HepG2 (cell line): ENCODE measurements at regions not wholly inside any gene's neighbourhood (a gene's known extent, or its start where the extent isn't known, plus 50 kb on each side); places are given as distances from the start of the nearest gene placed in this dataset.

Source experiments
- ATAC-seq: fragments of 200-7000 bp; cut with Tn5 transposase; 3 replicates; pipeline ENCODE4 v1.9.1; 2020; ENCODE audit warnings: mild to moderate bottlenecking, moderate library complexity
- BruUV-seq: library from RNA; stranded (reverse); fragments of 400-500 nt; replicated peaks from 2 replicates; lab custom pipeline; 2021; lab: Mats Ljungman, UMichigan
- CTCF ChIA-PET: fragments of 300-600 bp; formaldehyde crosslinking; extraction: SDS; loops from one replicate; lab custom pipeline; 2021; ENCODE audit warnings: low total read pairs, inconsistent platforms, low intra/inter-chr PET ratio; lab: Yijun Ruan, JAX
- POLR2A ChIA-PET: fragments of 350-600 bp; sonication (Branson Sonifier 250); formaldehyde crosslinking; loops from one replicate; lab custom pipeline; 2020; ENCODE audit warnings: antibody characterized with exemption, inconsistent platforms; lab: Yijun Ruan, JAX
- DNase-seq: peaks from one replicate; pipeline ENCODE4 v3.0.0-alpha.2; 2015; ENCODE audit warnings: low spot score
- FAIRE-seq: peaks from 3 replicates; lab custom pipeline; 2011; peaks lifted over from hg19 to GRCh38; lab: Jason Lieb, UNC
- H2AFZ ChIP-seq: one replicate; pipeline ENCODE4 v1.6.1; 2011; ENCODE audit warnings: low read length, inconsistent platforms
- H3K27ac ChIP-seq: fragments of 300-600 bp; 3 replicates; pipeline ENCODE4 v1.8.0; 2011; ENCODE audit warnings: mixed run types, mild to moderate bottlenecking, mixed read lengths, low read length, inconsistent platforms; ENCODE audit not compliant: insufficient read depth; ENCODE audit errors: extremely low read length
- H3K27me3 ChIP-seq, 2 experiments: fragments of 200-600 bp in 1 of 2; 2 replicates in 1 of 2; 3 replicates in 1 of 2; pipeline versions ENCODE4 v1.6.0 to v1.8.0; 2011; ENCODE audit warnings: low read length in 2 of 2, mild to moderate bottlenecking in 2 of 2, moderate library complexity in 2 of 2, inconsistent platforms in 1 of 2; ENCODE audit not compliant: insufficient read depth in 2 of 2, control insufficient read depth in 1 of 2
- H3K36me3 ChIP-seq, 2 experiments: fragments of 200-600 bp in 1 of 2; replicated peaks in 1 of 2; 2 replicates in 1 of 2; 3 replicates in 1 of 2; pipeline versions ENCODE4 v1.5.1 to v1.8.0; 2011; ENCODE audit warnings: low read length in 2 of 2, inconsistent platforms in 1 of 2; ENCODE audit not compliant: insufficient read depth in 2 of 2, control insufficient read depth in 1 of 2
- H3K4me1 ChIP-seq: 2 replicates; pipeline ENCODE4 v1.5.1; 2012; ENCODE audit warnings: low read length, inconsistent platforms; ENCODE audit not compliant: insufficient read depth
- H3K4me2 ChIP-seq: 2 replicates; pipeline ENCODE4 v1.6.0; 2011; ENCODE audit warnings: low read depth, low read length, inconsistent platforms
- H3K4me3 ChIP-seq, 3 experiments: fragments of 200-600 bp in 1 of 3; sonication (generic), shearing (Covaris generic) in 1 of 3; replicated peaks in 1 of 3; 2 replicates each; pipeline ENCODE4 v1.5.1; 2011 to 2016; ENCODE audit warnings: low read length in 3 of 3, inconsistent platforms in 2 of 3, low read depth in 2 of 3, mild to moderate bottlenecking in 2 of 3, control low read depth in 1 of 3, mixed read lengths in 1 of 3; ENCODE audit not compliant: insufficient read depth in 1 of 3
- H3K79me2 ChIP-seq: one replicate; pipeline ENCODE4 v1.6.1; 2011; ENCODE audit warnings: low read length, inconsistent platforms; ENCODE audit not compliant: insufficient read depth
- H3K9ac ChIP-seq: 2 replicates; pipeline ENCODE4 v1.6.0; 2011; ENCODE audit warnings: mild to moderate bottlenecking, low read depth, low read length, inconsistent platforms; ENCODE audit not compliant: insufficient read depth
- H3K9me3 ChIP-seq: 2 replicates; pipeline ENCODE4 v1.5.1; 2012; ENCODE audit warnings: mild to moderate bottlenecking, low read length
- H4K20me1 ChIP-seq: 2 replicates; pipeline ENCODE4 v1.6.0; 2011; ENCODE audit warnings: inconsistent platforms, mild to moderate bottlenecking, low read length, moderate library complexity; ENCODE audit not compliant: insufficient read depth
- CENPT ChIP-seq: sonication (generic); formaldehyde crosslinking; IDR thresholded peaks from 2 replicates; pipeline ENCODE4 v1.8.0; 2022; ENCODE audit warnings: low read depth, mild to moderate bottlenecking, moderate library complexity, missing genetic modification reagents
- KAT2B ChIP-seq: fragments of 150-350 bp; IDR thresholded peaks from 2 replicates; pipeline ENCODE4 v1.6.1; 2014; ENCODE audit warnings: low read depth, low read length, borderline replicate concordance
- NCOA5 ChIP-seq: sonication (generic); formaldehyde crosslinking; IDR thresholded peaks from 2 replicates; pipeline ENCODE4 v1.4.0; 2020; ENCODE audit warnings: missing genetic modification reagents
- PAXIP1 ChIP-seq: sonication (generic); formaldehyde crosslinking; conservative IDR thresholded peaks from 2 replicates; pipeline ENCODE4 v1.4.0; 2020; ENCODE audit warnings: mild to moderate bottlenecking, missing genetic modification reagents, moderate library complexity
- SRY ChIP-seq: sonication (generic); formaldehyde crosslinking; IDR thresholded peaks from 2 replicates; pipeline ENCODE4 v1.8.0; 2022; ENCODE audit warnings: mild to moderate bottlenecking, missing genetic modification reagents
- ZNF263 ChIP-seq: sonication (generic); formaldehyde crosslinking; IDR thresholded peaks from 2 replicates; pipeline ENCODE4 v1.4.0; 2020; ENCODE audit warnings: missing genetic modification reagents
- ZNF3 ChIP-seq: IDR thresholded peaks from 2 replicates; pipeline ENCODE4 v1.7.0; 2017; ENCODE audit warnings: inconsistent platforms
- ZNF501 ChIP-seq: sonication (generic); formaldehyde crosslinking; IDR thresholded peaks from 2 replicates; pipeline ENCODE4 v1.5.1; 2020; ENCODE audit warnings: mild to moderate bottlenecking, moderate library complexity, missing genetic modification reagents
- ZNF782 ChIP-seq: sonication (generic); formaldehyde crosslinking; IDR thresholded peaks from 2 replicates; pipeline ENCODE4 v1.4.0; 2020; ENCODE audit warnings: missing genetic modification reagents, mild to moderate bottlenecking, borderline replicate concordance
- in situ Hi-C: cut with HindIII; loops from 2 replicates; pipeline ENCODE4 v1.10.0; 2017; ENCODE audit warnings: low pct_unique_long_range_greater_than_20kb; ENCODE audit not compliant: extremely low pct_ligation_motif_present
- intact Hi-C: fragments of 100-400 bp; cut with micrococcal nuclease; formaldehyde crosslinking; loops from one replicate; pipeline ENCODE4 v1.10.0; 2022; ENCODE audit not compliant: unreplicated experiment
- TF ChIP-seq, protein P1 (sequence below): sonication (generic); formaldehyde crosslinking; conservative IDR thresholded peaks from 2 replicates; pipeline ENCODE4 v1.8.0; 2022; ENCODE audit warnings: missing genetic modification reagents
- TF ChIP-seq, protein P2 (sequence below): sonication (generic); formaldehyde crosslinking; IDR thresholded peaks from 2 replicates; pipeline ENCODE4 v1.4.0; 2020; ENCODE audit warnings: missing genetic modification reagents

DNA sequence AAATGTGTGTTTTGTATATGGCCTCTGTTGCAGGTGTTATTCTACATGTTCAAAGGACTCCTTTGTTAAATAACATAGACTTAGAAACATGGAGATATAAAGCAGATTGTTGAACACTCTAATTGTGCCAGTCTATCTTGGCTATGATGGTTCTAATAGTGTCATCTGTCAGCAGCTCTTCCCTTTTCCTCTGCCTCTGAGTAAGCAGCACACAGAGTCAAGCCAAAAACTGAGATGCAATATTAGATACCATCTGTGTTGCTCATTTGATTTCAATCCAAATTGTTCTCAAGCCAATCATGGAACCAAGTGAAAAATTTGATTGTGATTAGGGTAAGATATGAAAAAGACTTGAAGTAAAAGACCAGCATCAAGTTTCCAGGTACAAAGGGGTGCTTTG lies 871.1 kb upstream of the MGAT4C start:
- Histone ChIP-seq H3K9me3 (peaks cover 45% of the 10 kb centered on the region), H3K4me1 (no peaks in the 10 kb centered on the region)
- CTCF ChIA-PET: no interaction called here
- in situ Hi-C loops: no loop called here
- TF ChIP-seq CENPT (CRISPR knock-in tag) (no peak), NCOA5 (CRISPR knock-in tag) (no peak), SRY (CRISPR knock-in tag) (no peak), PAXIP1 (no peak), KAT2B (no peak), ZNF501 (CRISPR knock-in tag) (no peak), ZNF3 (CRISPR knock-in tag) (no peak), ZNF782 (no peak), ZNF263 (CRISPR knock-in tag) (no peak)
- TF ChIP-seq, protein P1, sequence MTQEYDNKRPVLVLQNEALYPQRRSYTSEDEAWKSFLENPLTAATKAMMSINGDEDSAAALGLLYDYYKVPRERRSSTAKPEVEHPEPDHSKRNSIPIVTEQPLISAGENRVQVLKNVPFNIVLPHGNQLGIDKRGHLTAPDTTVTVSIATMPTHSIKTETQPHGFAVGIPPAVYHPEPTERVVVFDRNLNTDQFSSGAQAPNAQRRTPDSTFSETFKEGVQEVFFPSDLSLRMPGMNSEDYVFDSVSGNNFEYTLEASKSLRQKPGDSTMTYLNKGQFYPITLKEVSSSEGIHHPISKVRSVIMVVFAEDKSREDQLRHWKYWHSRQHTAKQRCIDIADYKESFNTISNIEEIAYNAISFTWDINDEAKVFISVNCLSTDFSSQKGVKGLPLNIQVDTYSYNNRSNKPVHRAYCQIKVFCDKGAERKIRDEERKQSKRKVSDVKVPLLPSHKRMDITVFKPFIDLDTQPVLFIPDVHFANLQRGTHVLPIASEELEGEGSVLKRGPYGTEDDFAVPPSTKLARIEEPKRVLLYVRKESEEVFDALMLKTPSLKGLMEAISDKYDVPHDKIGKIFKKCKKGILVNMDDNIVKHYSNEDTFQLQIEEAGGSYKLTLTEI (CRISPR knock-in tag): no peak
- TF ChIP-seq, protein P2, sequence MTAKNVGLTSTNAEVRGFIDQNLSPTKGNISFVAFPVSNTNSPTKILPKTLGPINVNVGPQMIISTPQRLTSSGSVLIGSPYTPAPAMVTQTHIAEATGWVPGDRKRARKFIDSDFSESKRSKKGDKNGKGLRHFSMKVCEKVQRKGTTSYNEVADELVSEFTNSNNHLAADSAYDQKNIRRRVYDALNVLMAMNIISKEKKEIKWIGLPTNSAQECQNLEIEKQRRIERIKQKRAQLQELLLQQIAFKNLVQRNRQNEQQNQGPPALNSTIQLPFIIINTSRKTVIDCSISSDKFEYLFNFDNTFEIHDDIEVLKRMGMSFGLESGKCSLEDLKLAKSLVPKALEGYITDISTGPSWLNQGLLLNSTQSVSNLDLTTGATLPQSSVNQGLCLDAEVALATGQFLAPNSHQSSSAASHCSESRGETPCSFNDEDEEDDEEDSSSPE (CRISPR knock-in tag): no peak
- TF ChIP-seq, all 625 proteins: peak for 0
- ATAC-seq (no peak), DNase-seq (no peak), FAIRE-seq (no peak)
- H3K9ac ChIP-seq: no peak overlapping the region
- no peaks in the 10 kb centered on the region for H3K27me3 ChIP-seq
- POLR2A ChIA-PET: no interaction called here
- H4K20me1 ChIP-seq: no peaks in the 10 kb centered on the region
- H3K4me3 ChIP-seq: no peak overlapping the region
- intact Hi-C loops: no loop called here
- BruUV-seq: no TSS peak
- H3K36me3 ChIP-seq: no peaks in the 10 kb centered on the region
- no peaks in the 10 kb centered on the region for H3K79me2 ChIP-seq
- H2AFZ ChIP-seq: no peak overlapping the region
- no peak overlapping the region for H3K27ac ChIP-seq
- no peak overlapping the region for H3K4me2 ChIP-seq
